Liver (tissue), 3 donors: ENCODE measurements at regions not wholly inside any gene's neighbourhood (a gene's known extent, or its start where the extent isn't known, plus 50 kb on each side); places are given as distances from the start of the nearest gene placed in this dataset.

Source experiments
- RAD21 ChIP-seq, 2 donors: IDR thresholded peaks; 2 replicates each; pipeline ENCODE4 v1.6.1; 2016; ENCODE audit warnings: antibody characterized with exemption in 2 of 2, mild to moderate bottlenecking in 2 of 2
- TF ChIP-seq, protein P1 (sequence below): IDR thresholded peaks from 2 replicates; pipeline ENCODE4 v1.6.1; 2016; ENCODE audit warnings: antibody characterized with exemption
- TF ChIP-seq, protein P2 (sequence below): fragments of 150-350 bp; IDR thresholded peaks from 2 replicates; pipeline ENCODE4 v1.5.1; 2017; ENCODE audit warnings: improper control_type of control experiment, low read depth, low read length; ENCODE audit not compliant: missing input control
- TF ChIP-seq, protein P3 (sequence below): IDR thresholded peaks from 2 replicates; pipeline ENCODE4 v1.6.1; 2016; ENCODE audit warnings: antibody characterized with exemption
- donor health status: healthy.
- donor health status: healthy.

DNA sequence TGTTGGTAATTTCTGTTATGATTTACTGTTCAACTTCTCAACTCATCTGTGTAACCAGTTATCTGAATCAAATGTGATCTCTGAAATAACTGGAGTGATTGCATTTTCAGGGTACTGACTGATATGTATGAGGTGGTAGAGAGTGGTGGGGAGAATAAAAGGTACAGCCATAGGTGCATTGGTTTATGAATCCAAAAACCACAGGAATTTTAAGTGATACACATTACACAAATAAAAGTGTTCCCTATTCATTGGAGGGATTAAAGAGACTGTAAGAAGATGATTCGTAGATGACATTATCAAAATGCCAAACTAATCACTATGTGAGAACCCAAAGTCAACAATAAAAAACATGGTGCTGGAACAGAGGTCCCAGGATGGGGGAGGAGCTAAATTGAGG lies 158.7 kb upstream of the RSPO3 start:
- TF ChIP-seq, protein P1, sequence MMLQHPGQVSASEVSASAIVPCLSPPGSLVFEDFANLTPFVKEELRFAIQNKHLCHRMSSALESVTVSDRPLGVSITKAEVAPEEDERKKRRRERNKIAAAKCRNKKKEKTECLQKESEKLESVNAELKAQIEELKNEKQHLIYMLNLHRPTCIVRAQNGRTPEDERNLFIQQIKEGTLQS: no peak
- TF ChIP-seq, protein P2, sequence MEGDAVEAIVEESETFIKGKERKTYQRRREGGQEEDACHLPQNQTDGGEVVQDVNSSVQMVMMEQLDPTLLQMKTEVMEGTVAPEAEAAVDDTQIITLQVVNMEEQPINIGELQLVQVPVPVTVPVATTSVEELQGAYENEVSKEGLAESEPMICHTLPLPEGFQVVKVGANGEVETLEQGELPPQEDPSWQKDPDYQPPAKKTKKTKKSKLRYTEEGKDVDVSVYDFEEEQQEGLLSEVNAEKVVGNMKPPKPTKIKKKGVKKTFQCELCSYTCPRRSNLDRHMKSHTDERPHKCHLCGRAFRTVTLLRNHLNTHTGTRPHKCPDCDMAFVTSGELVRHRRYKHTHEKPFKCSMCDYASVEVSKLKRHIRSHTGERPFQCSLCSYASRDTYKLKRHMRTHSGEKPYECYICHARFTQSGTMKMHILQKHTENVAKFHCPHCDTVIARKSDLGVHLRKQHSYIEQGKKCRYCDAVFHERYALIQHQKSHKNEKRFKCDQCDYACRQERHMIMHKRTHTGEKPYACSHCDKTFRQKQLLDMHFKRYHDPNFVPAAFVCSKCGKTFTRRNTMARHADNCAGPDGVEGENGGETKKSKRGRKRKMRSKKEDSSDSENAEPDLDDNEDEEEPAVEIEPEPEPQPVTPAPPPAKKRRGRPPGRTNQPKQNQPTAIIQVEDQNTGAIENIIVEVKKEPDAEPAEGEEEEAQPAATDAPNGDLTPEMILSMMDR: no peak
- no peak for TF ChIP-seq RAD21 (IDR thresholded peaks at IDR 0.05)
- TF ChIP-seq, protein P3, sequence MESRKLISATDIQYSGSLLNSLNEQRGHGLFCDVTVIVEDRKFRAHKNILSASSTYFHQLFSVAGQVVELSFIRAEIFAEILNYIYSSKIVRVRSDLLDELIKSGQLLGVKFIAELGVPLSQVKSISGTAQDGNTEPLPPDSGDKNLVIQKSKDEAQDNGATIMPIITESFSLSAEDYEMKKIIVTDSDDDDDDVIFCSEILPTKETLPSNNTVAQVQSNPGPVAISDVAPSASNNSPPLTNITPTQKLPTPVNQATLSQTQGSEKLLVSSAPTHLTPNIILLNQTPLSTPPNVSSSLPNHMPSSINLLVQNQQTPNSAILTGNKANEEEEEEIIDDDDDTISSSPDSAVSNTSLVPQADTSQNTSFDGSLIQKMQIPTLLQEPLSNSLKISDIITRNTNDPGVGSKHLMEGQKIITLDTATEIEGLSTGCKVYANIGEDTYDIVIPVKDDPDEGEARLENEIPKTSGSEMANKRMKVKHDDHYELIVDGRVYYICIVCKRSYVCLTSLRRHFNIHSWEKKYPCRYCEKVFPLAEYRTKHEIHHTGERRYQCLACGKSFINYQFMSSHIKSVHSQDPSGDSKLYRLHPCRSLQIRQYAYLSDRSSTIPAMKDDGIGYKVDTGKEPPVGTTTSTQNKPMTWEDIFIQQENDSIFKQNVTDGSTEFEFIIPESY: no peak
